Muscle of leg (tissue), 3 donors: ENCODE measurements at regions not wholly inside any gene's neighbourhood (a gene's known extent, or its start where the extent isn't known, plus 50 kb on each side); places are given as distances from the start of the nearest gene placed in this dataset.

Experiments
- DNase-seq: peaks from one replicate; pipeline ENCODE4 v3.0.0; 2013
- H3K27ac ChIP-seq: one replicate; pipeline ENCODE4 v1.5.1; 2013; ENCODE audit warnings: mild to moderate bottlenecking, low read length, control low read depth
- H3K27me3 ChIP-seq: one replicate; pipeline ENCODE4 v1.6.1; 2013; ENCODE audit warnings: low read length; ENCODE audit not compliant: control insufficient read depth, insufficient read depth
- H3K36me3 ChIP-seq: one replicate; pipeline ENCODE4 v1.6.1; 2013; ENCODE audit warnings: low read length; ENCODE audit not compliant: control insufficient read depth, insufficient read depth
- H3K4me1 ChIP-seq: one replicate; pipeline ENCODE4 v1.6.1; 2013; ENCODE audit warnings: low read length; ENCODE audit not compliant: control insufficient read depth, insufficient read depth
- H3K4me3 ChIP-seq: one replicate; pipeline ENCODE4 v1.5.1; 2013; ENCODE audit warnings: low read length, control low read depth
- H3K9me3 ChIP-seq: replicated peaks from 2 replicates; pipeline ENCODE4 v1.6.1; 2013; ENCODE audit warnings: low read depth, low read length; ENCODE audit not compliant: control insufficient read depth
- WGBS: methylation state at CpG from one replicate; pipeline ENCODE4 v1.1.5; 2013; ENCODE audit warnings: missing lambda C conversion rate; ENCODE audit not compliant: insufficient coverage; 5-methylcytosine and 5-hydroxymethylcytosine counted together

DNA sequence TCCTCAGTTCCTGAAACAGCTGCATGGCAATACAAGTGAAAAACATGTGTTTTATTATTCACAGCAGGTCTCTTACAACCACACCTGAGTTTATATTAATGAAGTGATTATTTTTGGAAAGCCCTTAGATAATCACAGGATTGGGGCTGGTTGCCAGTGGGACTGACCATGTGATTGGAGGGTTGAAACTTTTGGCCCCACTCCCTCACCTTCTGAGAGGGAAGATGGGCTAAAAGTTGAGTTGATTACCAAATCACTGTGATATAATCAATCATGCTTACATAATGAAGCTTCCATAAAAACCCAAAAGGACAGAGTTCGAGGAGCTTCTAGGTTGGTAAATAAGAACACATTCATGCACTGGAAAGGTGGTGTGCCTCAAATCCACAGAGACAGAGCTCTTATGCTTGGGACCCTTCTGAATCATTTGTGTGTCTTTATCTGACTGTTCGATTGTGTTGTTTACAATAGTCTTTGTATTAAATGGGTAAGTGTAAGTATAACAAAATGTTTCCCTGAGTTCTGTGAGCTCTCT, 393.9 kb downstream of the RPS24 start:
- DNase-seq = no peak
- H3K9me3 ChIP-seq = peaks cover 10% of the 10 kb centered on the region
- peaks cover under 1% of the 10 kb centered on the region for H3K4me1 ChIP-seq
- no peak overlapping the region for H3K4me3 ChIP-seq
- H3K36me3 ChIP-seq = no peaks in the 10 kb centered on the region
- no peak overlapping the region for H3K27ac ChIP-seq
- whole genome bisulfite sequencing = 50% methylated on average over 1 of the region's 2 CpGs
- no peaks in the 10 kb centered on the region for H3K27me3 ChIP-seq

DNA sequence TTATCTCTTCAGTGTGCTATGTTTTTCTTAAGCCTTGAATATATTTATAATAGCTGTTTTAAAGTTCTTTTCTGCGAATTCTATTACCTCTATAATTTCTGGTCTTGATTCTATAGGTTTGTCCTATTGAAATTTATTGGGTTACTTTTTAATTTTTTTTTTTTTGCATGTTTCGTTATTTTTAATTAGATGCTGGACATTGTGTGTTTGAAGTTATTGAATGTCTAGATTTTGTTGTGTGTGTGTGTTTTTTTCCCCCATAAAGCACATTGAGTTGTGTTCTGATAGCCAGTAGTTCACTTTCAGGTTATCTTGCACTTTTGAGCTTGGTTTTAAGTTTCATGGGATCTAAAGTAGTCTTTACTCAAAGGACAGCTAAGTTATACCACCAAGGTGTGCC, 394.9 kb downstream of the RPS24 start:
- H3K27me3 ChIP-seq = no peaks in the 10 kb centered on the region
- no peak for DNase-seq
- no peak overlapping the region for H3K4me3 ChIP-seq
- H3K27ac ChIP-seq = no peak overlapping the region
- H3K36me3 ChIP-seq = no peaks in the 10 kb centered on the region
- peaks cover 9% of the 10 kb centered on the region for H3K4me1 ChIP-seq
- no CpG with 5 or more reads among the region's 2 CpGs for WGBS
- H3K9me3 ChIP-seq = peaks cover 10% of the 10 kb centered on the region

DNA sequence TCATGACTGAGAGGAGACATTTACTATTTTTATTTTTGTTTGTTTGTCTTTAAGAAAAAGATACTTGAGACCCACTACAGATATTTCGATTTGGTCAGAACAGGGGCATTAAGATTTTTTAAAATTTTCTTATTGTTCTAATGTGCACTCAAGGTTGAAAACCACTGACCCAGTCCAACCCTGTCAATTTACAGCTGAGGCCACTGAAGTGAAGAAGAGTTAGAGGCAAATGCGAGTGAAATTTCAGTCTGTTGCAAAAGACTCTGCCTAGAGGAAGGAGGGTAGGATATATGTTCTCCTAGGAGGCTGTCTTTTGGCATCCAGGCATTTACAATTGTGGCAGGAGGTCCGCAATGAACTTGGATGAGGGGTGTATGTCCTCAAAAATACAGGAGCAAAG, 396.3 kb downstream of the RPS24 start:
- Histone ChIP-seq H3K9me3 (peaks cover 6% of the 10 kb centered on the region), H3K4me3 (no peak overlapping the region), H3K27me3 (no peaks in the 10 kb centered on the region), H3K27ac (no peak overlapping the region), H3K36me3 (no peaks in the 10 kb centered on the region), H3K4me1 (peaks cover 18% of the 10 kb centered on the region)
- DNase-seq = no peak
- no CpG with 5 or more reads among the region's 3 CpGs for WGBS

- no peak overlapping the region for H3K4me3 ChIP-seq
- H3K36me3 ChIP-seq = no peaks in the 10 kb centered on the region
- H3K27ac ChIP-seq = no peak overlapping the region
- H3K4me1 ChIP-seq = peaks cover 29% of the 10 kb centered on the region
- H3K27me3 ChIP-seq = no peaks in the 10 kb centered on the region
- no peaks in the 10 kb centered on the region for H3K9me3 ChIP-seq
- no CpG with 5 or more reads among the region's 2 CpGs for whole genome bisulfite sequencing
- DNase-seq = peak; percentile 53
These were observed 398.9 kb downstream of the RPS24 start for GRCh38 chr10:78432583-78432982.

- H3K9me3 ChIP-seq = no peaks in the 10 kb centered on the region
- H3K4me1 ChIP-seq = peaks cover 33% of the 10 kb centered on the region
- no peaks in the 10 kb centered on the region for H3K27me3 ChIP-seq
- no peak for DNase-seq
- H3K36me3 ChIP-seq = no peaks in the 10 kb centered on the region
- H3K4me3 ChIP-seq = no peak overlapping the region
- H3K27ac ChIP-seq = no peak overlapping the region
- WGBS = 20% methylated on average over 2 of the region's 5 CpGs
These were observed 399.5 kb downstream of the RPS24 start for GRCh38 chr10:78433076-78433595.

DNA sequence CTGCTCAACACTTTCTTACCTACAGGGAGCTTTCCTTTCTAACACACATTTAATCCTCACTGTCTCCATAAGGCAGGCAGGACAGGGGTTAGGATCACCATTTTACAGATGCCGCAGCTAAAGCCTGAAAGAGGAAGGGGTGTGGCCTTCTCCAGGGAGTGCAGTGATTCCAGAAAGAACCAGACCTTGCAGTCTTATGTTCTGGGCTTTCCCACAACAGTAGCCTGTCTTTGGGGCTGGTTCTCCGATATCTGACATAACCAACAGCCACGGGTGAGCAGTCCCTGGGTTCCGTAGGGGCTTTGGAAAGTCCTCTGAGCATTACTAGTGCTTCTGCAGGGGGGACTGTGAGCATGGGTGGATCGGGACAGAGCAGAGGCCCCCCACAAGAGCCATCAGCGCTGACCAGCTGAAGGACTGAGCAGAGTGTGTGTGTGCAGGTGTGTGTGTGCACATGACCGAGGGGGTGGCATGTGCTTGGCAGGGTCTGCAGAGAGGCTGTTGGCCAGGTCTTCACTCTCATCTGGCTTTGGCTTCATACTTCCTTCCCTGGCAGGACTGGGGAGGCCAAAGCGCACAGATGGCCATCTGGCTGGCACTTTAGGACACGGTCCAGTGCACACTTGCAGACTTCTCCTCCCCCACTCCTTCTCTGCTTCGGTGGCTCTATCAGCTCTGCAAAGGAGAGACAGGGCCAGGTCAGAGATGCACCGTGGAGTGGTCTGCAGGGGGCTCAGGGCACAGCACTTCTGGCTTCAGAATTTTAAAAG, 400.3 kb downstream of the RPS24 start:
- Histone ChIP-seq H3K9me3 (no peaks in the 10 kb centered on the region), H3K27me3 (no peaks in the 10 kb centered on the region), H3K4me1 (peaks cover 33% of the 10 kb centered on the region), H3K36me3 (no peaks in the 10 kb centered on the region), H3K27ac (no peak overlapping the region), H3K4me3 (no peak overlapping the region)
- peak; percentile 57 for DNase-seq
- WGBS = 46% methylated on average over 7 of the region's 11 CpGs

GRCh38 chr10:78434886-78435285, 401.2 kb downstream of the RPS24 start:
- 83% methylated on average over 2 of the region's 8 CpGs for WGBS
- Histone ChIP-seq H3K27me3 (no peaks in the 10 kb centered on the region), H3K9me3 (no peaks in the 10 kb centered on the region), H3K4me1 (peaks cover 33% of the 10 kb centered on the region), H3K27ac (no peak overlapping the region), H3K4me3 (no peak overlapping the region), H3K36me3 (no peaks in the 10 kb centered on the region)
- no peak for DNase-seq

DNA sequence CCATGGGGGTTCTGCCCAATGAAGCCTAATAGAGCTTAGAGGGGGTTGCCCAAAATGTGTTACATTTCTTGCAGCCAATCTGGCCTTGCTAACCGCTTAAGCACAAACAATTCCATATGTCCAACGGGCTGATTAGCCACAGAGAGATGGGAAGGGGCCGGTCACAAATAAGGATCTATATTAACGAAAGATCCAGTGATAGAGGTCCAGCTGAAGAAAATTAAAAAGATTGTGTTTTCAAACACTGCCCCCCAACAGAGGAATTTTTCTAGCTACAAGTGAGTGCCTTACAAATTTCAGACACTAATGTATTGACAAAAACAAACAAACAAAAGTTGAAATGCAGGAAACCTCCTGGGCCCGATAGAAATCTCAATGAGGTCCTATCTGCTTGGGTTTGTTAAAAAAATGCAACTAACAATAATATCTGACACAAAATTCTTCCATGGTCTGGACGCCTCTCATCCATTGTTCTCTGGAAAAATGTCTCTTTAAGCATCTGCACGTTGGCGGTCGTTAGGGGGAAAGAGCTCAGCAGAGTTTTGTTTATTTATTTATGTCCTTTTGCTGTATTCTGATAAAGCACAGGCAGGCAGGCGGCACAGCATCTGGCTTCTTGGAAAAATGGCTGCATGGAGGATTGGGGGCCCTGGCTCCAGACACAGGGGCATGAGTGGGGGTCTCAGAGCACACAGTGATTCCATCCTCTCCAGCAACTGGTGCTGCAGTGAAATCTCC, 402.0 kb downstream of the RPS24 start:
- H3K4me3 ChIP-seq = no peak overlapping the region
- no peaks in the 10 kb centered on the region for H3K36me3 ChIP-seq
- no peaks in the 10 kb centered on the region for H3K9me3 ChIP-seq
- no peaks in the 10 kb centered on the region for H3K27me3 ChIP-seq
- no peak for DNase-seq
- H3K27ac ChIP-seq = no peak overlapping the region
- WGBS = no CpG with 5 or more reads among the region's 10 CpGs
- H3K4me1 ChIP-seq = peaks cover 33% of the 10 kb centered on the region

- Histone ChIP-seq H3K9me3 (no peaks in the 10 kb centered on the region), H3K27ac (no peak overlapping the region), H3K4me3 (no peak overlapping the region), H3K27me3 (no peaks in the 10 kb centered on the region), H3K4me1 (peaks cover 33% of the 10 kb centered on the region), H3K36me3 (no peaks in the 10 kb centered on the region)
- no peak for DNase-seq
- WGBS = 42% methylated on average over 4 of the region's 6 CpGs
These were observed 402.5 kb downstream of the RPS24 start for GRCh38 chr10:78436222-78436573.

- peaks cover 33% of the 10 kb centered on the region for H3K4me1 ChIP-seq
- no peaks in the 10 kb centered on the region for H3K9me3 ChIP-seq
- no peaks in the 10 kb centered on the region for H3K36me3 ChIP-seq
- H3K27me3 ChIP-seq = no peaks in the 10 kb centered on the region
- H3K27ac ChIP-seq = no peak overlapping the region
- no peak overlapping the region for H3K4me3 ChIP-seq
- 53% methylated on average over 7 of the region's 8 CpGs for WGBS
- peak; percentile 60 for DNase-seq
These were observed 403.2 kb downstream of the RPS24 start for GRCh38 chr10:78436706-78437406.
